GM12874 (cell line): ENCODE measurements at regions not wholly inside any gene's neighbourhood (a gene's known extent, or its start where the extent isn't known, plus 50 kb on each side); places are given as distances from the start of the nearest gene placed in this dataset.

Source experiments
- CTCF ChIP-seq: IDR thresholded peaks from 2 replicates; pipeline ENCODE4 v1.5.1; 2011; ENCODE audit warnings: low read depth, mild to moderate bottlenecking, control low read depth, low read length, moderate library complexity; ENCODE audit not compliant: insufficient read depth

- no peak for TF ChIP-seq CTCF
These were observed 117.7 kb upstream of the SETBP1 start for GRCh38 chr18:44562986-44563385.

GRCh38 chr18:44564922-44565321 is 115.8 kb upstream of the SETBP1 start:
- no peak for TF ChIP-seq CTCF

GRCh38 chr18:44568342-44568741 is 112.3 kb upstream of the SETBP1 start:
- TF ChIP-seq CTCF, result no peak

GRCh38 chr18:44568986-44569385 is 111.7 kb upstream of the SETBP1 start:
- no peak for TF ChIP-seq CTCF

GRCh38 chr18:44569391-44570055 is 111.2 kb upstream of the SETBP1 start:
- TF ChIP-seq CTCF, result no peak

- peak; percentile 62 for TF ChIP-seq CTCF
These were observed 101.5 kb upstream of the SETBP1 start for GRCh38 chr18:44579028-44579702.

GRCh38 chr18:44579745-44580144 is 100.9 kb upstream of the SETBP1 start:
- no peak for TF ChIP-seq CTCF
